ENCODE measurements at regions not wholly inside any gene's neighbourhood (a gene's known extent, or its start where the extent isn't known, plus 50 kb on each side); places are given as distances from the start of the nearest gene placed in this dataset.
A peak's percentile ranks its signal among the peaks of the same experiment; 100 is the strongest.
"Not testable (repeated sequence)": the region's sequence is repeated elsewhere in the genome, so short reads cannot be mapped to it uniquely, and the experiment has no call there.

DNA sequence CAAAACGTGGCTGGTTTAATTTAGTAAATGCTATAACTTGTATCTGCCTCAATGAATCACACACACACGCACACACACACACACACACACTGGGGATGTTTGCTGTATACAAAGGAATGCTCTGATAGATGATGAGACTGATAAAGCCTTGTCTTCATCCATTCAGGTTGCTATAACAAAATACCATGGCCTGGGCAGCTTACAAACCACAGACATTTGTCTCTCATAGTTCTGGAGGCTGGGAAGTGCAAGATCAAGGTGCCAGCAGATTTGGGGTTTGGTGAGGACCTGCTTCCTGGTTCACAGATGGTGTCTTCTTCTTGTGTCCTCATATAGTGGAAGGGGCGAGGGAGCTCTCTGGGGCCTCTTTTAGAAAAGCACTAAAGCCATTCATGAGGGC is 149.5 kb upstream of the HDAC4 start:
- DNase-seq (ENCODE audit: low read depth) = no peak

DNA sequence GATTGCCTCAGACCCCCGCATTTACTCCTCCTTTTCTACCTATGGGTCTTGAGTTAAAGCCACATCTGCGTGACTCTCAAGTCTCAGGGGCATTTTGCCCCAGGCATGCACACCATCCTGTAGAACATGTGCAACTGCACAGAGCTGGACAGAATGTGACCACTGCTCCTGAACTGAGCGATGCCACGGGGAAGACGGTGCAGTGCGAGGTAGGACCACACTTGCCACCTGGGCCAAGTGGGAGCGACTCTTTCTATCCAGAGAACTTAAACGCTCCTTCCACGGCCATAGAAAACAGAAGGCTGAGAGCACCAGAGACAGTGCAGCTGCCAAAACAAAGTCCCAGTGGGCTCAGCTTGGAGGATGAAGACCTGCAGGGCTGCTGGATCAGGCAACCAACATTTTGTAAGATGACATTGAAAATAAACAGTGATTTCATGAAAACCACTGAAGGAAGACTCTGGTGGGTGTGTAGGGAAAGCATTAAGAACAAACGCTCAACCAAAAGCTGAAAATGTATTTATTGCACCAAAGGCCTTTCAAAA is 149.0 kb upstream of the HDAC4 start:
- DNase-seq (ENCODE audit: low read depth) = no peak

DNA sequence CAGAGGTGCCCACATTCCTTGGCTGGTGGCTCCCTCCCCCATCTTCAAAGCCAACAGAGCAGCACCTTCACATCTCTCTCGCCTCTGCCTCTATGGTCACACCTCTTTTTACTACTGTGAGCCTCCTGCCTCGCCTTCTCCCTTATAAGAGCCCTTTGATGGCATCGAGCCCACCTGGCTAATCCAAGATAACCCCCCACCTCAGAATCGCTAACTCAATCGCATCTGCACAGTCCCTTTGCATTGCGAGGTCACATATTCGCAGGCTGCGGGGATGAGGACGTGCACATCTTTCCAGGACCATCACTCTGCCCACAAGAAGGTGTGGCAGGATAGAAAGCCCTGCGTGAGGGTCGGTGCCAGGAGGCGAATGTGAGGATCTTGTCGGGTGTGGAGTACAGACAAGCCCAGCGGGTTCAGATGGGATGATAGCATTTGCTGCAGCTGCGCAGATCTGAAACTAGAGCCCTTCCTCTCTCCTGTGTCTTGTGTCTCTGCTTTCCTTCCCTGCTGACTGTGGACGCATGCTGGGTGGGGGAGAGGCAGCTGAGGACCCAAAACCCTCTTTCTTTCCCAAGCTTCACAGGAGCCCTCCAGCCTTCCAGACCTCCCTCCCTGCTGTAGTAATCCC is 148.3 kb upstream of the HDAC4 start:
- no peak for DNase-seq (ENCODE audit: low read depth)

GRCh38 chr2:239548451-239548871 is 147.6 kb upstream of the HDAC4 start:
- DNase-seq (ENCODE audit: low read depth) = peak; percentile 20

- not testable (repeated sequence) for DNase-seq (ENCODE audit: low read depth)
These were observed 146.3 kb upstream of the HDAC4 start for GRCh38 chr2:239547140-239547539.

GRCh38 chr2:239546541-239546940 is 145.7 kb upstream of the HDAC4 start:
- DNase-seq (ENCODE audit: low read depth) = no peak

DNA sequence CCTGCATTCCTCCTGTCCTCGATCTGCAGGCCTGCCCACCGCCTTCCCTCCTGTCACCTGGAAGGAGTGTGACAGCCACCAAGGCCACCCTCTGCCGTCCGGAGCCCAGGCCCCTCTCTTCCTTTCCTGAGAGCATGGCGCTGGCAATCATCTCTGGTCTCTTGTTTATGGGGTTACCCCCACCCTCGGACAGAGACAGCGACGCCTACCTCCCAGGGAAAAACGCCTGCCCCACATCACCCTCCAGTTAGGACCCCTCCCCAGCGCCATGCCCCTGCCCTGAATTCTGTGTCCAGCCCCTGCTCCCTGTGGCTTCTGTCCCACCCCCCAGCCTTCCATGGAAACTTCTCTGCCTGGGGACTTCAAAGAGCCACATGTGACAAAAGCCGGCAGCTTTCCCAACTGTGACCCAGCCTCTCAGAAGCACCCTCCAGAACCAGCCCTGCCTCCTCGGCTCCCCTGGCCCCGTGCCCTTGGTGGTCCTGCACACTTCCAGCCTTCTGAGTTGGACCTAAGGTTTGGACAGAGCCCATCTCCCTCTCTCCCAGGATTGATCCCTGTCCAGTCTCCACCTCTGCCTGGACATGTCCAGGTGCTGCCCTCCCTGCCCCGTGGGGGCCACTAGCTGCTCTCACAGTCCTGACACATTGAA is 145.0 kb upstream of the HDAC4 start:
- DNase-seq (ENCODE audit: low read depth) = no peak

GRCh38 chr2:239544918-239545465 is 144.2 kb upstream of the HDAC4 start:
- DNase-seq (ENCODE audit: low read depth) = no peak

DNA sequence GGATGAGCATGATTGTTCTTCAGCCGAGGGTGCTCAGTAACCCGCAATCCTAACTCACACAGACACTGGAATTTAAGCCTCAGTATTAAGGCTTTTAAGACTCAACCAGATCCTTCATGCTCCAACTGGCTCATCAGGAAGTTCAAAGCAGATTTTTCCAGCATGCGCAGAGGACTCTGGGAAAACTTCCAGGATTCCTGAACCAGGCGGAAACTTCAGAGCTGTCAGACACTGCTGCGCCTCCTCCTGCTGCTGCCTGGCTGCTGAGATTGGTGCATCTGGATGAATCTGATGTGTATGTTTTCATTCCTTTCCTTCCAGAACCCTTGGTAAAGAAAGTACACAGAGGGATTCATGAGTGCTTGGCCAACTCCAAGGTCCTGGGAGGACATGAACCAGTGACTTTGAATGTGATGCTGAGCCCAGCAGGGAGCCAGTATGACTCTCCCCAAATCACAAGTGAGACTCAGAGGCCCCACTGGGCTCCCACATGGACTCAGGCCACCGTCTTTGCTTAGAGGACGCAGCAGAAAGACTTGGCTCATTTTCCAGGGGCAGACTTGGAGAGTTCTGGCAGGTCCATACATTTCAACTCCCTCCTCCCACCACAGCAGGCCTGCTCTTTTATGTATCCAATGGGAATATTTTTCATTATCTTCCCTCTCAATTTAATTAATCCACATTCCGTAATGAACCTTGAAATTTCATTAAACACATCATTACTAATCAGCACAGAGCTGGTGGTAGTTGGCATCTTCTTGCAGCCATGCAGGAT is 143.5 kb upstream of the HDAC4 start:
- no peak for DNase-seq (ENCODE audit: low read depth)

DNA sequence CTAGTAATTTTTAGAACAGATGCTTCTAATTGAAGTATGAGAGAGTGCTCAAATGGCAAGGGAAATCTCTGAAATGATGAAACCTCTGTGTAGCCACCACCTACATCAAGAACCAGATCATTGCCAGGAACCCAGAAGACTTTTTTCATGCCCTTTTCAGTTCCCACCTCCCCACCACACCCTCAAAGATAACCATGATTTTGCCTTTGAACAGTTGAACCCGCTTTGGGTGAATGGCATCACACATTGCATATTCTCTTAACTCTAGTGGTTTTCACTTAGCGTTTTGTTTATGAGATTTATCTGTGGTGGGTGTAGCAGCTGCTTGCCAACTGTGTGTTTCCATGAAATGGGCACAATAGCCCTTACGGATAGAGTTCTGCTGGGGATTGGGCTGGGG is 142.9 kb upstream of the HDAC4 start:
- no peak for DNase-seq (ENCODE audit: low read depth)

DNA sequence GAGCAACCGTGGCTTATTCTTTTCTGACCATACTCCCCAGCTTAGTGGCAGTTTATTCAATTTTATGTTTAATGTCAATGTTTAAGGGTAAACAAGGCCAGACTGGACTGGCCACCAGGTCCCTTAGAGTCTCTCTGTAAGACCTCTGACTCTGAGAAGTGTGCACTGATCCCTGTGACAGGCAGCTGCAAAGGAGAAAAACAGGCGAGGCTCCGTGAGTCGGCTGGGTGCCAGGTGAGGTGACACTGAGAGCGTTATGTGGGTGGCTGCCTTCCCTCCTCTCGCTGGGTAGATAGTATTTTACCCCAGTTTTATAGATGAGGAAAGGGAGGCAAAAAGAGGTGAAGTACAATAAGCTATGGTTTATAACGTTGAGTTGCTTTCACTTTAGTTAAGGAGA is 139.4 kb upstream of the HDAC4 start:
- DNase-seq (ENCODE audit: low read depth) = no peak

DNA sequence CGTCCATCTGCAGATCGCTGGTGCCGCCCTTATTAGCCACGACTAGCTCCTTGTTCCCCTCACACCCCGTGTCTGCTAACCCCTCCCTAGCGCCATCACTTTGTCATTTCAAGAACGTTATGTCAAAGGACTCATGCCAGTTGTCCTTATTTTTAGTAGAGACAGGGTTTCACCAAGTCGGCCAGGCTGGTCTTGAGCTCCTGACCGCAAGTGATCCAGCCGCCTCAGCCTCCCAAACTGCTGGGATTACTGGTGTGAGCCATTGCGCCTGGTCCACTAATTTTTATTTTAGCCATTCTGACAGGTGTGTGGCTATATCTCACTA is 138.9 kb upstream of the HDAC4 start:
- no peak for DNase-seq (ENCODE audit: low read depth)

DNA sequence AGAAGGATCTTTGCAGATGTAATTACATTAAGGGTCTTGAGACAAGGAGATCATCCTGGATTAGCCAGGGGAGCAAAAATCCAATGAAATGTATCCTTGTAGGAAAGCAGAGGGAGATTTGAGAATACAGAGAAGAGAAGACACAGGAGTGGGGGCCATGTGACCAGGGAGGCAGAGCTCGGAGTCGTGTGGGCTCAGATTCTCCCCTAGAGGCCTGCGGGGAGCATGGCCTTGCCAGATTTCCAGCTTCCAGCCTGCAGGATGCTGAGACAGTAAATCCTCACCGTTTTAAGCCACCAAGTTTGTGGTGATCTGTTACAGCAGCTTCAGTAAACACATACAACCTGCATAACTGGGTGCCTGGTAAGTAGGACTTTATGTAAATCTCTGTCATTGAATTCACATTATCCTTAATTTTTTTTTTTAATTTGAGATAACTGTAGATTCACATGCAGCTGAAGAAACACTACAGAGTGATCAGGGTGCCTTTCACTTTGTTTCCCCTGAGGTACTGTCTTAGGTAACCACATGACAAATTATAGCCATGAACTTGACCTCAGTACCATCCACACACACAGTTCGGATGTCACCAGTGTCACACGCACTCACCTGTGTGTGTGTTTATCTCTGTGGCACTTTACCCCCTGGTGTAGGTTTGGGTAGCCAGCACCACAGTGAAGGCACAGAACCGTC is 138.4 kb upstream of the HDAC4 start:
- no peak for DNase-seq (ENCODE audit: low read depth)

DNA sequence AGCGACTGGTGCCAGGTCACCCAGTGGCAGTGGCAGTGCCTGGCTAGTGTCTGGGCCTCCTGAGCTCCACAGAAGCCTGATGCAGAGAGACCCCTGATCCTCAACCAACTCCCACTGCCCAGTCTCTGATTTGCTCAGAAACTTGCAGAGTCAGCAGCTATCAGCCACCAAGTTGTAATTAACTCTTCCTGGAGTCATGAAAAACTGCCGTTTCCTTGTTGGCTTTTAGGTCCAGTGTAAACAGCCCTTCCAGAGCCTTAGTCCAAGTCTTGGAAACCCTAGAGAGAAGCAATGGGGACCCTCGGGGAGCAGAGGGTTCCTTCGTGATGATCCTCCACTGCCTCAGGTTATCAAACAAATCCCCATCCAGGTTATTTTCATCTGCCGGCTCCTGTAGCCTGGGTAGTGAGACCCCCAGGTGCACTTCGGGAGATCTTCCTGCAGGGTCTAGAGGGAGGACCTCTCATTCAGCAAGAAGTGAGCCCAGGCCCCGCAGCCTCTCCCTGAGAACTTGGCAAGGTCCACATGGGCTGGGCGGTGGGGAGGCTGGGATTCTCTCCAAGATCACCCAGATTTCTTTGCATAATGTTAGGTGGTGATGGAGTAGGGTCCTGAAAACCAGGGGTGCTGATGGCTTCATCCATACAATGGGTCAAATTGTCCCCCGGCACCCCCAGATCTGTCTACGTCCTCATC is 137.7 kb upstream of the HDAC4 start:
- no peak for DNase-seq (ENCODE audit: low read depth)

DNA sequence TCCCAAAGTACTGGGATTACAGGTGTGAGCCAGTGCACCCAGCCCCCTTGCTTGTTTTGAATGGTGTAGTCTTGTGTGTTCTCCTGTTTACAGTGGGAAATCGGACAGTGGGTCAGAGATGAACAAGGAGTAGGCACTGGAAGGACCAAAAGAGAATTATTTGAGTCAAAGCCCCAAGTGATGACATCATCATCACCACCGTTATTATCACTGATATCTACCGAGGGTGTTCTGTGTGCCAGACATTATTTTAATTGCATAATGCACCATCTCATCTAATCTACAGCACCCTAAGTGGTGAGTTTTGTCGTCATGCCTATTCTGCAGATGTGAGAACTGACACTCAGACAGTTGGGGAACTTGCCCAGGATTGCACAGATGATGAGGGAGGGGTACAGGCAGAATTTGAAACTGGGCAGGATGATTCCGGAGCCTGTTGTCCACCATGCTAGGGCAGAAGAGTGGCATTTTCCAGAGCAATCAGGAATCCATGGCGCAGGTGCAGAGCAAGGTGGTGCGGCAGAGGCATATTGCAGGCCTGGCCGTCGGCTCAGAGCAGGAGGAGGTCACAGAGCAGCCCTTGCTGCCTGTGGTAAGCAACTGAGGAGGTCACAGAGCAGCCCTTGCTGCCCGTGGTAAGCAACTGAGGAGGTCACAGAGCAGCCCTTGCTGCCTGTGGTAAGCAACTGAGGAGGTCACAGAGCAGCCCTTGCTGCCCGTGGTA is 137.0 kb upstream of the HDAC4 start:
- no peak for DNase-seq (ENCODE audit: low read depth)

DNA sequence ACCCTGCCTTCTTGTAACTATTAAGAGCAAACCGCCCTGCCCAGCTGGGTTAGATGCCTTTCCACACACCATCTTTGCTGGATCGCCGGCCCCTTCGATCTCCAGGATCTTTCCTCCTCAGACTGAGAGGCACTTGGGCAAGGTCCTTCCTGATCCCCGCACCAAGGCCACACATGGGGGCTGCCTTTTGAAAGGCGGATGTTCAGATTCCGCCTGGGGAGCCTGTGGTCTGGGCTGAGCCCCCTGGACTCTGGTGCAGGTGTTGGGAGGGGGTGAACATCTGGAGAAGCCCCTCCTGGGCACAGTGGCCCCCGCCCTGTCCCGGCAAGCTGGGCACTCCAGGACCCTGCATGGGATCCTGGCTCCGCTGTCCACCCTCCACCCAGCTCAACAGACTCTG is 135.4 kb upstream of the HDAC4 start:
- no peak for DNase-seq (ENCODE audit: low read depth)

DNA sequence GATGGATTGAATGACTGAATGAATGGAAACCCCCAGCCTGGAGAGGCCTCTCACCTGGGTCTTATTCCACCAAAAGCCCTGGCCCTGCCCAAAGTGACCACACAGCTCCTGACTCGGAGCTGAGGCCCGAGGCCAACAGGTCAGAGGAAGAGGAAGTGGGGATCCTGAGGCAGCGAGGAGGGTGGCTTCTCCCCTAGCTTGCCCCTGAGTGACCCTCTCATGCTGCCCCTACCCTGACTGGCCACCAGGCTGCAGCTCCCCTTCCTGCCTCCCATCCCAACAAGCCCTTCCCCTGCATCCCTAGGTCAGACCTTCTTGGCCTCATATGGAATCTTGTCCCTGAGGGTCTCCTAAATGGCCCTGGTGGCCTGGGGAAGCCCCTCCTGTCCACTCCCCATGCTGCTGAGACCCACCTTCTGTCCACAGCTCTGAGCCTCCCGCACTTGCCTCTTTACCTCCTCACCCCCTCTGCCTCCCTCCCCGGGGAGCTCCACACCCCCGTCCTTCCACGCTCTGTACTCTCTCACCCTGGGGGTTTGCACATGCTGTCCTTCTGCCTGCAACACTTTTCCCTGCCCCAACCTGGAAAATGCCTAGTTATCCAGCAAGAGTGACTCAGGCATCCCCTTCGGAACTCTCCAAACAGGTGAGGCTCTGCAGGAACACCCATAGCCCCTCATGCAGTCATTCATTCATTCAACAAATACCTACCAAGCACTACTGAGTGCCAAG is 134.8 kb upstream of the HDAC4 start:
- no peak for DNase-seq (ENCODE audit: low read depth)

DNA sequence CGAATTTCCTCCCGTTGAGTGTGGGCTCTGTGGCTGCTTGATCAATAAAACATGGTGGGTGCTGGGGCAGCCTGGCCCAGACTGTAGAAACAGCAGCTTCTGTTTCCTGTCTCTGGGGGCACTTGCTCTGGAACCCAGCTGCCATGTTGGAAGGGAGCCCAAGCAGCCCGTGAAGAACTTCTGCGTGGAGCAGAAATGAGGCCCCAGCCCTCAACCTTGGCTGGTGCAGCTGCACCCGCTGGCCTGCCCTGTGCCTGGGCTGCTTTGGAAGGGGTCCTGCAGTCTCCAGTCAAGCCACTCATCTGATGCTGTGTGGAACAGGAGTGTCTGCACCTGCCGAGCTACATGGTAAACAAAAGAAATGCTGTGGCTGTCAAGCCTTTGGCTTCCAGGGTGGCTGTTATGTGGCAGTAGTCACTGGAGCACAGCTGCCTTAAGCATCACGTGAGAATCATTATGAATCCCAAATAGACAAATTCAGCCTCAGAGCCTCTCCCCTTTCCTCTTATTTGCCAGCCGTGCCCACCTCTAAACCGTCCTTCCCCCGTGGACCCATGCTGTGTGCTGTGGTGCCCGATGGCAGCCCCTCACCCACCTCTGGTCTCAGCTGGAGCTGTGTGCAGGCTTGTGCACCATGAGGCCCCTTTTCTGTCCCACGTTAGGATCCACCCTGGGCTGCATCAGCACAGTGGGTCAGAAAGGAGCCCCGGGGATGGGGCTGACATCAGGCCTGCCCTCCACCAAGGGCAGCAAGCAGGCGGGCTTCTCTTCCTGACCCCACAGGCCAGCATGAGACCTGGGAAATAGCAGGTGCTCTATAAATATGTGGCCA is 134.0 kb upstream of the HDAC4 start:
- DNase-seq (ENCODE audit: low read depth) = no peak

DNA sequence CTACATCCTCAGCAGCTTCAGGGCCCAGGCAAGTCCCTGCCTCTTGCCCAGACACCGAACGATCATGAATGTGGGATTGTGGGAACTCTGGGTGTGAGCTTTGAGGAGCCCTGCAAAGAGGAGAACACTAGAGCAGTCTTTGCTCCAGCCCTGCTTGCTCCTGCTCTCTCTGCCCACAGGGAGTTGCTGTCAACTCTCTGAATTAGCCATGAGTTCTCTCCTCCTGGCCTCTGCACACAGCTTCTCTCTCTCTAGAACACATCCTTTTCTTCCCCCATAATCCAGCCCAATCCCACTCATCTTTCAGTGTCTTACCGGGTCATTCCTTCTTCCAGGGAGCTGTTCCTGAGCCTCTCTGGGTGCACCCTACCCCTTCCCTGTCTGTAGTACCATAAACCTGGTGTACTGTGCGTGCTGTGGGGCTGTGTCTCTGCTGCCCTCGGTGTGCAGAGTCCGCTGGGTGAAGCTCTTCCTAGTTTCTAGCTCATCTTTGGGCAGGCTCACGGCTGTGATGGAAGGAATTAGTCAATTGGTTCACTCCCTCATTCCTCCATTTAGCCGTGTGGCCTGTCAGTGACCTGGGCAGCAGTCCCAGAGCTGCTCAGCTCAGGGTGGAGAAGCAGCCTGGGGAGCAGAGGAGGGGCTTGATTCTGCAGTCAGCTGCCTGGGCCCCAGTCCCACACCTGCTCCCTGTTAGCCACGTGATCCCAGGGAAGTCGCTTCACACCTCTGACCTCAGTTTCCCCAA is 132.9 kb upstream of the HDAC4 start:
- DNase-seq (ENCODE audit: low read depth) = no peak
